ENCODE measurements at regions not wholly inside any gene's neighbourhood (a gene's known extent, or its start where the extent isn't known, plus 50 kb on each side); places are given as distances from the start of the nearest gene placed in this dataset.

DNA sequence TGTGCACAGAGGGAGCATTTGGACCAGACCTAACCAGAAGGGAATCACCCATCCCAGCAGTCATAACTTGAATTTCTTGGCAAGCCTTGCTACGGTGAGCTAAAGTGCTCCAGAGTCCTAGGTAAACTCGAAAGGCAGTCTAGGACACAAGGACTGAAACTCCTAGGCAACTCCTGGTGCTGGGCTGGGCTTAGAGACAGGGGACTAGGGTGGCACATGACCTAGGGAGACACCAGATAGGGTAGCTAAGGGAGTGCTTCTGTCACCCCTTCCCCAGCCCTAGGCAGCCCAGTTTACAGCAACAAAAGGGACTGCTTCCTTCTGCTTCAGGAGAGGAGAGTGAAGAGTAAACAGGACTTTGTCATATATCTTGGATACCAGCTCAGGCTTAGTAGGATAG is 256.4 kb upstream of the ARHGEF26 start:
- TF ChIP-seq CTCF (conservative IDR thresholded peaks at IDR 0.05 in 1 of 2, IDR thresholded peaks at IDR 0.05 in 1 of 2; ENCODE audit: low read depth in 1 of 2, low read length in 2 of 2) (no peak), EZH2 (IDR thresholded peaks at IDR 0.05; ENCODE audit: low read length, missing control alignments) (no peak)

Measured in fibroblast of lung (primary cell).